Stimulated activated naive B cell treated with anti-CD40 and anti-IgM and Interleukin-4, amounts not matched to agents 10 μg/mL and 1 μg/mL and 100 μg/mL, for 72 hours (primary cell): ENCODE measurements at regions not wholly inside any gene's neighbourhood (a gene's known extent, or its start where the extent isn't known, plus 50 kb on each side); places are given as distances from the start of the nearest gene placed in this dataset.
"Not testable (repeated sequence)": the region's sequence is repeated elsewhere in the genome, so short reads cannot be mapped to it uniquely, and the experiment has no call there.

Experiments
- ATAC-seq, 2 donors: fragments of 150-1000 bp; cut with Tn5 transposase; replicated peaks; 2 replicates each; pipeline ENCODE4 v1.10.0; 2021; ENCODE audit warnings: moderate library complexity in 1 of 2
- DNase-seq: peaks from one replicate; pipeline ENCODE4 v3.0.0; 2021
- H3K27ac Mint-ChIP-seq: one replicate; pipeline ENCODE4 v1.8.0; 2022; ENCODE audit warnings: mild to moderate bottlenecking, mixed read lengths
- H3K27me3 Mint-ChIP-seq, 2 donors: one replicate each; pipeline ENCODE4 v1.8.0; 2022; ENCODE audit warnings: mixed read lengths in 2 of 2
- H3K36me3 Mint-ChIP-seq, 2 donors: one replicate each; pipeline ENCODE4 v1.8.0; 2022; ENCODE audit warnings: mixed read lengths in 2 of 2, mild to moderate bottlenecking in 1 of 2
- H3K4me1 Mint-ChIP-seq, 2 donors: one replicate each; pipeline ENCODE4 v1.8.0; 2022; ENCODE audit warnings: mixed read lengths in 2 of 2, mild to moderate bottlenecking in 1 of 2
- H3K4me3 Mint-ChIP-seq, 2 donors: one replicate each; pipeline ENCODE4 v1.8.0; 2022; ENCODE audit warnings: mild to moderate bottlenecking in 2 of 2, mixed read lengths in 2 of 2, moderate library complexity in 1 of 2
- H3K9me3 Mint-ChIP-seq, 2 donors: one replicate each; pipeline ENCODE4 v1.8.0; 2022; ENCODE audit warnings: mixed read lengths in 2 of 2, mild to moderate bottlenecking in 1 of 2

DNA sequence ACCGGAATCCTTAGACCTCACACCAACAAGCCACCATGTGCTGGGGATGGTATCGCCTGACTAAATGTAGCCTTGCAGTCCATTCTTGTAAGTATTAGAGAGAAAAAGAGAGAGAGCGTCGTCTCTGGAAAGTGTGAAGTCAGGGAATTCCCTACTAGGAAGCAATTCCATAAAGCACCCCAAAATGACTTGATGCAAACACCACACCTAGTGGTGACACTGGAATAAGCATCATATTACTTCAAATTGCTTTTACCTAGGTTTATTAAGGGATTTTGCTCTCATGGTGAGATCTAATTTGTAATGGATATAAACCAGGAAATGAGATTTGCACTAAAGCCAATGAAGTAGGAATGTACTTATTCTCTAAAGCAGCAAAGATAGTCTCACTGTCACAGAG lies 111.4 kb upstream of the METTL9 start:
- H3K36me3 Mint-ChIP-seq, H3K9me3 Mint-ChIP-seq, H3K4me3 Mint-ChIP-seq, H3K4me1 Mint-ChIP-seq, DNase-seq, H3K27me3 Mint-ChIP-seq, ATAC-seq: not testable (repeated sequence)
- peak overlapping the region; percentile 9 for H3K27ac Mint-ChIP-seq

DNA sequence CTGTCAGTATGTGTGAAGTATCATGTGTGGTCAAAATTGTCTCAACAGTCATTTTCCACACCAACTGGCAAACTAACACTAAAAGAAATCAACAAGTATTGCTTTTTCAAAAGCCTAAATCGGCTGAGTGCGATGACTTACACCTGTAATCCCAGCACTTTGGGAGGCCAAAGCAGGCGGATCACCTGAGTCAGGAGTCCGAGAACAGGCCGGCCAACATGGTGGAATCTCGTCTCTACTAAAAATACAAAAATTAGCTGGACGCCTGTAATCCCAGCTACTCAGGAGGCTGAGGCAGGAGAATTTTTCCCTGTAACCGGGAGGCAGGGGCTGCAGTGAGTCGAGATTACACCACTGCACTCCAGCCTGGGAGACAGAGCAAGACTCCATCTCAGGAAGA lies 100.3 kb upstream of the METTL9 start:
- peaks cover 13 to 22% of the 10 kb centered on the region in 2 donors for H3K4me1 Mint-ChIP-seq
- H3K4me3 Mint-ChIP-seq, H3K27me3 Mint-ChIP-seq, H3K27ac Mint-ChIP-seq, H3K9me3 Mint-ChIP-seq, ATAC-seq: not testable (repeated sequence)
- DNase-seq: peak; percentile 0
- peaks cover 15 to 18% of the 10 kb centered on the region in 2 donors for H3K36me3 Mint-ChIP-seq

DNA sequence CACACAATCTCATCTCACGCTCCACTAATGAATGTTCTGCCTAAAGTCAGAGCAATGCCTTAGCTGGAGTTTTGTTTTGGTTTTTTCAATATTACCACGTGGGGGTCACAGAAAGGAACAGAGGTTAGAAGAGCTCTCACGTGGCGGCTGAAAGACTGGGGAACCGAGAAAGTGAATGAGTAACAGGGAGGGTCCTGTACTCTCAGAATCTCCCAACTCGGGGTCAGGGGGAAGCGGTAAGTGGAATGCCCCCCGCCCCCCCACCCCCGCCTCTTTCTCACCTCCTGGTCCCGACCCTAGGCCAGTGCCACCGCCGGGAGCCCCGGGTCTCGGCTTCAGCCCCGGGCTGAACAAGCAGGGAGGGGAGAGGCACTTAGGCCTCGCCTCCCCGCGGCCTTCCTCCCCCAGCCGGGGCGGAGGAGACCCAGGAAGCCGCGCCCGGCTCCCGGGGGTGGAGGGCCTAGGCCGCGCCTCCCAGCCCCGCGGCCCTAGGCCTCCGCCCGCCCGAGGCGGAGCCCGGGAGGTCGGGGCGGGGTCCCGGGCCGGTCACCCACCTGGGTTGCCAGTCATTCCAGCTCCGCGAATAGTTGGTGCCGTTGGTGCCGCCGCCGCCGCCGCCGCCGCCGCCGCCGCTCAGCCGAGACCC lies 98.0 kb upstream of the METTL9 start:
- H3K27me3 Mint-ChIP-seq, H3K9me3 Mint-ChIP-seq: not testable (repeated sequence)
- Mint-ChIP-seq H3K36me3 (peaks cover 17 to 19% of the 10 kb centered on the region in 2 donors), H3K4me3 (peak overlapping the region; percentile 88 to 95), H3K4me1 (peaks cover 15 to 35% of the 10 kb centered on the region in 2 donors), H3K27ac (peak overlapping the region; percentile 98)
- peak; percentile 69 to 72 for ATAC-seq
- DNase-seq: peak; percentile 71

DNA sequence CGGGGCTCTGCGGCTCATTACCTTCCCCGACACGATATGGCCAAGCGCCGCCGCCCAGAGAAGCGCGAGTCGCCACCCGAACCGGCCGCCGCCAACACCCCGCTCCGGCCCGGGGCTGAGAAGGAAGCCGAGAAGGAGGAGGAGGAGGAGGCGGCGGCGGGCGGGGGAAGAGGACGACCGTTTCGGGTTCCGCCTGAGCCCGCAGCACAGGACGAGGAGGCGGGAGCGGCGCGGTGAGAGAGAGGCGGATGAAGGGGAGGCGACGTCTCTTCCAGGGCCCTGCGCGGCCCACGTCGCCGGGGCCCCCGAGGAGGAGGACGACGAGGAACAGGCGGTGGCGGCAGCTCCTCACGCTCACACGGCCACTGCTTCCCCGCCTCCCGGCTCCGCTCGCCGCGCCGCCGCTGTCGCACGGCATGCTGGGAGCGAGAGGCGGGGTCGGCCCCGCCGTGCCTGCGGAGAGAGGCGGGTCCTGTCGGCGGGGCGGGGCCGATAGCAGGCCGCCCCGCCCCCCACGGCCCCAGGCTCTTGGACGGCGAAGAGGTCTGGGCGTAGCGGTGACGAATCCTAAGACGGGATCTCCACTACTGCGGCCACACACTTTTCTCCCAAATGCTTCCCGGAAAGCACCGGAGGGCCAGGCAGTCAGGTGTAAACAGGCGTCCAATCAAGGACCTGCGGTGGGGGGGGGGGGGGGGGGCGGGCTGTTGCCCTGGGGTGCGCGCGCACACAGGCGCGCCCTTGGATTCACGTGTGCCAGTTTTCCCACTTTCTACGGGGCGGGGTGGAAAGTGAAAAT lies 97.3 kb upstream of the METTL9 start:
- H3K4me3 Mint-ChIP-seq: peak overlapping the region; percentile 88 to 95
- peak; percentile 95 for DNase-seq

DNA sequence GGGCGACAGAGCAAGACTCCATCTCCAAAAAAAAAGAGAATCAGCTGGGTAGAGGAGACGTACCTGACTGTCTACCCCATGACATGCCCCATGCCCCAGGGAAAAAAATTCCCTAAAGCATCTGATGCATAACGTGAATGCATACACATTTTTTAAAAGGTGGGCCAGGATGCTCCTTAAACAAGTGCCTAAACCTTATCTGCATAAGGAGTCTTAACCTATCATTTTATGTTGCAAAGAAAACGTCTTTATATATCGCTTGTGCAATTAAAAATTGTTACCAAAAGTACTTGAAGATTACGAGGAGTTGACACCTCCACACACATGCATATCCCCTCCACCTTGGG lies 95.8 kb upstream of the METTL9 start:
- H3K27me3 Mint-ChIP-seq, ATAC-seq, H3K9me3 Mint-ChIP-seq, H3K4me3 Mint-ChIP-seq, DNase-seq: not testable (repeated sequence)
- peaks cover 35 to 36% of the 10 kb centered on the region in 2 donors for H3K36me3 Mint-ChIP-seq
- H3K4me1 Mint-ChIP-seq: peaks cover 31 to 57% of the 10 kb centered on the region in 2 donors
- H3K27ac Mint-ChIP-seq: peak overlapping the region; percentile 98

More for the DNA sequence above, 97.3 kb upstream of the METTL9 start:
- Mint-ChIP-seq H3K27me3 (no peaks in the 10 kb centered on the region), H3K36me3 (peaks cover 22 to 23% of the 10 kb centered on the region in 2 donors), H3K9me3 (no peaks in the 10 kb centered on the region), H3K27ac (peak overlapping the region; percentile 98), H3K4me1 (peaks cover 19 to 42% of the 10 kb centered on the region in 2 donors)
- peak; percentile 74 to 75 for ATAC-seq

DNA sequence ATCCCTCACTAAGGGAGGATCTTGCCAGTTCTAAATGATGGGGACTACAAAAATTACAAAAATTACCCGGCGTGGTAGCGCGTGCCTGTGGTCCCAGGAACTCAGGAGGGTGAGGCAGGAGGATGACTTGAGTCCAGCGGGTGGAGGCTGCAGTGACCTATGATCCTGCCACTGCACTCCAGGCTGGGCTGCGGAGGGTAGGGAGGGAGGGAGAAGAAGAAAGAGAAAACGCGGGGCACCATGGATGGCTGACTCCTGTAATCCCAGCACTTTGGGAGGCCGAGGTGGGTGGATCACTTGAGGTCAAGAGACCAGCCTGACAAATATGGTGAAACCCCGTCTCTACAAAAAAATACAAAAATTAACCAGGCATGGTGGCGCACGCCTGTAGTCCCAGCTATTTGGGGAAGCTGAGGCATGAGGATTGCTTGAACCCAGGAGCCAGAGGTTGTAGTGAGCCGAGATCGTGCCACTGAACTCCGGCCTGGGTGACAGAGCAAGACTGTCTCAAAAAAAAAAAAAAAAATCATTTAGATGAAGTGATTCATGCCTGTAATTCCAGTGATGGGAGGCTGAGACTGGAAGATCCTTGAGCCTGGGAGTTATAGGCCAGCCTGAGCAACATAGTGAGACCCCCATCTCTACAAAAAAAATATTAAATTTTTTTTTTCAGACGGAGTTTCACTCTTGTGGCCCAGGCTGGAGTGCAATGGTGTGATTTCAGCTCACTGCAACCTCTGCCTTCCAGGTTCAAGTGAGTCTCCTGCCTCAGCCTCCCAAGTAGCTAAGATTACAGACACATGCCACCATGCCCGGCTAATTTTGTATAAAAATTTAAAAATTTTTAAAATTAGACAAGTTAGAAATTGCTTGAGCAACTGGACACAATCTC lies 95.2 kb upstream of the METTL9 start:
- Mint-ChIP-seq H3K4me1 (peaks cover 36 to 63% of the 10 kb centered on the region in 2 donors), H3K27ac (peak overlapping the region; percentile 60), H3K36me3 (peaks cover 41 to 42% of the 10 kb centered on the region in 2 donors)
- not testable (repeated sequence) for H3K4me3 Mint-ChIP-seq, H3K9me3 Mint-ChIP-seq, H3K27me3 Mint-ChIP-seq, ATAC-seq
- peak; percentile 0 for DNase-seq

DNA sequence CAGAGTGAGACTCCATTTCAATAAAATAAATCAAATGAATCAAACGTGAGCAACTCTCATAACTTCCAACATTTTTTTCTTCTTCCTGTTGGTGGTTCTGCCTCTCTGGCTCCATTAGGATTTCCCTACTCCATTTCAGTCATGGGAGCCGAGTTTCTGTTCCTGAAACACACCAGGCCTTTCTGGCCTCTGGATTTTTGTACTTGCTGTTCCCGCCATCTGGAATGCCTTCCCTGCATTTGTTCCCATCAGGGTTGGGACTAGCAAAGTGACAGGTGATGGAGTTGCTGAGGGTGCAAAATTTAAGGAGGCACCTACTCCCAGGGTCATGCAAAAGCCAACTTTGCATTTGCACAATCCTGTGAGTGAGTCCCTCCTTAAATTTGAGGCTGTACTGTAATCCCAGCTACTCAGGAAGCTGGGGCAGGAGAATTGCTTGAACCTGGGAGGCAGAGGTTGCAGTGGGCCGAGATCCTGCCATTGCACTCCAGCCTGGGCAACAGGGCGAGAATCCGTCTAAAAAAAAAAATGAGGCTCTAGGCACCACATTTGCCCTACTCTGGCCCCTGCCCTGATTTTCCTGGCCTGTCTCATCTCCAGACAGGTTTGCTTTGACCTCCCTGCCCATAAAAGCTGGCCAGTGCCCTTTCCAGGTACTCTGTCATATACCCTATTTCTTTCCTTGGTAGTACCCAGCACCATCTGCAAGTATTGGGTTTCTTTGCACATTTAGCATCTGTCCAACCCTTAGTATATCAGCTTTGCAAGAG lies 93.4 kb upstream of the METTL9 start:
- DNase-seq, H3K9me3 Mint-ChIP-seq, ATAC-seq, H3K27me3 Mint-ChIP-seq: not testable (repeated sequence)
- peaks cover 51 to 81% of the 10 kb centered on the region in 2 donors for H3K4me1 Mint-ChIP-seq
- peaks cover 58% of the 10 kb centered on the region in 2 donors for H3K36me3 Mint-ChIP-seq
- H3K4me3 Mint-ChIP-seq: peak overlapping the region in 1 of 2 donors; percentile 81
- peak overlapping the region; percentile 80 for H3K27ac Mint-ChIP-seq

DNA sequence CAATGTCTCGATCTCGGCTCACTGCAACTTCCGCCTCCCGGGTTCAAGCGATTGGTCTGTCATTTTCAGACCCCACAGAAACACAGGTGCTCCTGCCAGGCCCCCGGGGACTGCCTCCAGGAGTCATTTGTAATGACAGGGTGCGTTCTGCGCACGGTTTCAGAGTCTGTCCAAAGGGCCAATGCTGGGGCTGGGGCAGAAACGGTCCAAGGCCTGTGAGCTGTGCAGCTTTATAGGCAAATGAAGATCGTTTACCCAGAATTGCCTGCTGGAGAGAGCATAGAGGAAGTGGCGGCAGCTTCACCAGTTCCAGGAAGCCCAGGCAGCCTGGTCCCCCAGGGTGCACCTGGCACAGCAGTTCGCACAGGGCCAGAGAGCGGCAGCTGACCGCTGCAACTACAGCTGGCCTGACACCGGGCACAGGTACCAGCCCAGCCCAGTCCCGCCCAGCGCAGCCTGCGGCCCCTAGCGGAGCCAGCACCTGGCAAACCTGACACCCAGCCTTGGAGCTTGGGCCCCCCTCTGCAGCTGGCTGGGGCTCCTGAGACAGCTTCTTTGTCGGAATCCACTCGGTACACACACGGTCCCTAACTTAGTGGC lies 92.4 kb upstream of the METTL9 start:
- H3K27me3 Mint-ChIP-seq, H3K9me3 Mint-ChIP-seq: not testable (repeated sequence)
- peaks cover 60 to 89% of the 10 kb centered on the region in 2 donors for H3K4me1 Mint-ChIP-seq
- H3K4me3 Mint-ChIP-seq: peak overlapping the region; percentile 81 to 85
- DNase-seq (peak; percentile 89), ATAC-seq (peak; percentile 82 to 85)
- peaks cover 63 to 68% of the 10 kb centered on the region in 2 donors for H3K36me3 Mint-ChIP-seq
- H3K27ac Mint-ChIP-seq: peak overlapping the region; percentile 97

DNA sequence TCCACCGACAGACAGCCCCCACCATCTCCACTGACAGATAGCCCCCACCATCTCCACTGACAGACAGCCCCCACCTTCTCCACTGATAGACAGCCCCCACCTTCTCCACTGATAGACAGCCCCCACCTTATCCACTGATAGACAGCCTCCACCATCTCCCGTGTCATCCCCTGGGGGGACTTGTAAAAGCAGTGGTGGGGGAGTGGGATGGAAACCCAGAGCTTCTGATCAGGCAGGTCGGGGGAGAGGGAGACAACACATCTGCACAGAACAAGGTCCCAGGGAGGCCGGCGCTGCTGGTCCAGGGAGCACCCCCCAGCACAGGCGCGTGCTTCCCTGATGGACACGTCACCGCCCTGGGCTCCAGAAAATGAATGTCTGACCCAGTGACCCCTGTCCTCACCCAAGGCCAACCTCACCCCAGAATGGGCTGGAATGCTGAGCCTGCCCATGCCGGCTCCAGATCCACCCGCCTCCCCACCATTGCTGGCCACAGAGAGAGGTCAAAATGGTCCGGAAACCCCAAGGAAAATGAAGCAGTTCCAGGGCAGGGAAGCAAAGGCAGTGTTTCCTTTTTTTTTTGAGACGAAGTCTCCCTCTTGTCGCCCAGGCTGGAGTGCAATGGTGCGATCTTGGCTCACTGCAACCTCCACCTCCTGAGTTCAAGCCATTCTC lies 91.6 kb upstream of the METTL9 start:
- not testable (repeated sequence) for H3K9me3 Mint-ChIP-seq, H3K27me3 Mint-ChIP-seq, DNase-seq, ATAC-seq
- Mint-ChIP-seq H3K4me1 (peaks cover 61 to 90% of the 10 kb centered on the region in 2 donors), H3K27ac (peak overlapping the region; percentile 97), H3K36me3 (peaks cover 61 to 71% of the 10 kb centered on the region in 2 donors), H3K4me3 (peak overlapping the region; percentile 81 to 85)

DNA sequence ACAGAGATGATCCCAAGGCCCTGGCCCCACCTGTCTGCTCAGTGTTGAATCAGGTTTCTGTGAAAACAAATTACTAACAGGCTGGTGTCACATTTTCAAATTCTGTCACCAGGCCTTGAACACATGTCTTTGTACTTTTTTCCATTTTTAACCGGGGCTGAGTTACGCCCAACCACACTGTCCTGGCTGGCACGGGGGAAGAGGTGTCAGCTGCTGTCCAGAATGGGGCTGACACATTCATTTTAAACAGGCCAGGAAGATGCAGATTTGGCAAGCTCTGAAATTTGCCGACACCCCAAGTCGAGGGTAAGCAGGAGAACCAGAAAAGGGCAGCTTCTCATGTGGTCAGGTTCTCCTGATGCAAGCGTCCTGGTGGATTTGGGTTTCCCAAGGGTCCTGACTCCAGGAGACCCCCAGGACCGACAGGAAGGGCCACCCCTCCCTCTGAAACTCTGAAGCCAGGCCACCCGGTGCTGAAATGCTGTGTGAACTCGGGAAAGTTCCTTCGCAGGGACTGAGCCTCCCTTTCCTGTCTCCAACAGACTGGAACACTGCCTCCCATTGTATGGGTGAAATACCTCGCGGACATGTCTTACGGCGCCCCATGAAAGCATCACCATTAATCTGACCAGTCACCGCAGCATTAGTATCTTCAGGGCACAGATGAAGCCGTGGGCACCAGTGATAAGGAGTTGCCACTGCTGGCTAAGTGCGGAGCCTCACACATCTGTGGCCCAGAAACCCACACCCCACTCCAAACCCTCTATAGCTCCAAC lies 90.5 kb upstream of the METTL9 start:
- peak overlapping the region; percentile 97 for H3K27ac Mint-ChIP-seq
- H3K9me3 Mint-ChIP-seq, H3K27me3 Mint-ChIP-seq, DNase-seq, ATAC-seq: not testable (repeated sequence)
- peak overlapping the region; percentile 81 to 85 for H3K4me3 Mint-ChIP-seq
- peaks cover 60 to 90% of the 10 kb centered on the region in 2 donors for H3K4me1 Mint-ChIP-seq
- peaks cover 57 to 69% of the 10 kb centered on the region in 2 donors for H3K36me3 Mint-ChIP-seq

DNA sequence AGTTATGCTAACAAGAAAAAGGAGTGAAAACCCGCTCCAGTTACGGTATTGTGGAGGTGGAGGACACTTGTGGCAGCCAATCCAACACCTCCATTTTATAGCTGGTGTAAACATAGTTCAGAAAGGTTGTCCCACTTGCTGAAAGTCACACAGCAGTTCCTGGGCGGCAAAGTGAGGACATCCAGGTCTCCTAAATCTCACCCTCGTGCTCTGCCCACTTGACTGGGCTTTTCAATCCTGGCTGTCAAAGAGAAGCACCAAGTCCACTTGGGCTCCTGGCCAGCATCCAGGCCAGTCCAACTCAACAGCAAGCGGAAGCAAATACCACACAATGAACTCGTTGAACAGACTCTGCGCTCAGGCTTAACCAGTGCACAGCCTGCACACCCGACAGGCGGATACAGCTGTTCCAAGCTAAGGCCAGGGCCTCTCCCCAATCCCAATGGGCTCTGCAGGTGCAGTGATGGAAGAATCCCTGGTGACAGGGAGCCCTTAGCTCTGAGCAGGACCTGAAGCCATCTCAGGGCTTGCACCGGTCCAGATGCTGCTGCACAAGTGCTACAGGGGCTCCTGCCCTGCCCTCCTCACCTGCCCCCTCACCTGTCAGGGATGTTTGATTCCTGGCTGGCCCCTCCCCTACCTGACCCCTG lies 89.8 kb upstream of the METTL9 start:
- DNase-seq, H3K4me3 Mint-ChIP-seq, H3K27me3 Mint-ChIP-seq, H3K9me3 Mint-ChIP-seq, ATAC-seq: not testable (repeated sequence)
- H3K36me3 Mint-ChIP-seq: peaks cover 62 to 75% of the 10 kb centered on the region in 2 donors
- peak overlapping the region; percentile 97 for H3K27ac Mint-ChIP-seq
- H3K4me1 Mint-ChIP-seq: peaks cover 66 to 92% of the 10 kb centered on the region in 2 donors

DNA sequence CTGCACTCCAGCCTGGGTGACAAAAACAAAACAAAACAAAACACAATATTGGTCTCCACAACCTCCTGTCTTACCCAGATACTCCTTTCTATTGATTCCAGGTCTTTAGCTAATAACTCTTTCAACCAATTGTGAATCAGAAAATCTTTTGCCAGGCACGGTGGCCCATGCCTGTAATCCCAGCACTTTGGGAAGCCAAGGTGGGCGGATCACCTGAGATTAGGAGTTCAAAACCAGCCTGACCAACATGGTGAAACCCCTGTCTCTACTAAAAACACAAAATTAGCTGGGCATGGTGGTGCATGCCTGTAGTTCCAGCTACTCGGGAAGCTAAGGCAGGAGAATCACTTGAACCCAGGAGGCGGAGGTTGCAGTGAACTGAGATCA lies 88.5 kb upstream of the METTL9 start:
- H3K4me1 Mint-ChIP-seq: peaks cover 74 to 100% of the 10 kb centered on the region in 2 donors
- not testable (repeated sequence) for DNase-seq, H3K27ac Mint-ChIP-seq, ATAC-seq, H3K27me3 Mint-ChIP-seq, H3K9me3 Mint-ChIP-seq, H3K4me3 Mint-ChIP-seq
- peaks cover 67 to 83% of the 10 kb centered on the region in 2 donors for H3K36me3 Mint-ChIP-seq
